Tibial nerve (tissue), 4 donors: ENCODE measurements at regions not wholly inside any gene's neighbourhood (a gene's known extent, or its start where the extent isn't known, plus 50 kb on each side); places are given as distances from the start of the nearest gene placed in this dataset.

Source experiments
- EP300 ChIP-seq, 2 donors: sonication (generic); formaldehyde crosslinking; IDR thresholded peaks; one replicate each; pipeline ENCODE4 v1.6.1; 2017; ENCODE audit warnings: antibody characterized with exemption in 2 of 2, mild to moderate bottlenecking in 1 of 2
- POLR2A ChIP-seq, 2 donors: fragments of 450-650 bp; IDR thresholded peaks; one replicate each; pipeline ENCODE4 v1.6.1; 2017; ENCODE audit warnings: antibody characterized with exemption in 2 of 2, mild to moderate bottlenecking in 2 of 2, moderate library complexity in 2 of 2
- TF ChIP-seq, protein P1 (sequence below), 5 experiments: fragments of 200-600 bp in 3 of 5; fragments of 450-650 bp in 2 of 5; sonication (generic) in 3 of 5; IDR thresholded peaks; one replicate each; pipeline ENCODE4 v1.5.1; 2016 to 2019; ENCODE audit warnings: antibody characterized with exemption in 5 of 5, mild to moderate bottlenecking in 3 of 5, moderate library complexity in 2 of 5

DNA sequence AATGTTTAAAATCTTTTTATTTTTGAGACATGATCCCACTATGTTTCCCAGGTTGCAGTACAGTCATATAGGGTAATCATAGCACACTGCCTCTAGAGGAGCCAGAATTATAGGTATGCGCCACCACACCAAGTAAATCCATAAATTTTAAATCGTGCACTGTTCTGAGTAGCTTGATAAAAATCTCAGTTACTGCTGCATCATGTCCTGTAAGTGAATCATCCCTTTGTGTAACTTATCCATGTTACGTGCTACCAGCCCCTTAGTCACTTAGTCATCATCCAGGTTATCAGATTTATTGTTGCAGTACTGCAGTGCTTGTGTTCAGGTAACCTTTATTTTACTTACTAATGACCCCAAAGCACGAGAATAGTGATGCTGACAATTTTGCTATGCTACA is 1770.9 kb downstream of the BRINP3 start:
- TF ChIP-seq, protein P1, sequence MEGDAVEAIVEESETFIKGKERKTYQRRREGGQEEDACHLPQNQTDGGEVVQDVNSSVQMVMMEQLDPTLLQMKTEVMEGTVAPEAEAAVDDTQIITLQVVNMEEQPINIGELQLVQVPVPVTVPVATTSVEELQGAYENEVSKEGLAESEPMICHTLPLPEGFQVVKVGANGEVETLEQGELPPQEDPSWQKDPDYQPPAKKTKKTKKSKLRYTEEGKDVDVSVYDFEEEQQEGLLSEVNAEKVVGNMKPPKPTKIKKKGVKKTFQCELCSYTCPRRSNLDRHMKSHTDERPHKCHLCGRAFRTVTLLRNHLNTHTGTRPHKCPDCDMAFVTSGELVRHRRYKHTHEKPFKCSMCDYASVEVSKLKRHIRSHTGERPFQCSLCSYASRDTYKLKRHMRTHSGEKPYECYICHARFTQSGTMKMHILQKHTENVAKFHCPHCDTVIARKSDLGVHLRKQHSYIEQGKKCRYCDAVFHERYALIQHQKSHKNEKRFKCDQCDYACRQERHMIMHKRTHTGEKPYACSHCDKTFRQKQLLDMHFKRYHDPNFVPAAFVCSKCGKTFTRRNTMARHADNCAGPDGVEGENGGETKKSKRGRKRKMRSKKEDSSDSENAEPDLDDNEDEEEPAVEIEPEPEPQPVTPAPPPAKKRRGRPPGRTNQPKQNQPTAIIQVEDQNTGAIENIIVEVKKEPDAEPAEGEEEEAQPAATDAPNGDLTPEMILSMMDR (IDR thresholded peaks at IDR 0.05), result no peak
- TF ChIP-seq EP300 (IDR thresholded peaks at IDR 0.05) (no peak), POLR2A (IDR thresholded peaks at IDR 0.05) (no peak)
